HUDEP-2 (cell line): ENCODE measurements at regions not wholly inside any gene's neighbourhood (a gene's known extent, or its start where the extent isn't known, plus 50 kb on each side); places are given as distances from the start of the nearest gene placed in this dataset.

ENCODE experiments used
- DNase-seq, 76 experiments: peaks; one replicate each; lab custom pipeline; 2025; ENCODE audit not compliant: unreplicated experiment in 76 of 76; lab: John Stamatoyannopoulos, UW

DNA sequence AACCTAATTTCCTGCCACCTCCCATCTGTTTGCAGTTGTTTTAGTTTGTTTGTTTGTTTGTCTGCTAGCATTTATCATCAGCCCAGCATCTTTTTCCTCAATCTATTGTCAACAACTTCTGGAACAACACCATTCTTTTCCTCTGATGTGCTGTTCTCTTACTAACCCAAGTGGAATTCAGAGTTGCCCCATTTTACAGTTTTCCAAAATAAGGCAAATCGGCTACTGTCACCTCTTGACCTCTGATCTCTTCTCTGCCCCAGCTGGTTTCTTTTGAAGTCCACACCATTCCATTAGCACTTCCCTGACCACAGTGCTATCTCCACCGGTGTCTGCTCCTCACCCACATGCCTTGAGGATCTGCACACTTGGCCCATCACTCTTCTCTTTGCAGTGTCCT lies 102.4 kb downstream of the EFNB2 start:
- no peak for DNase-seq

GRCh38 chr13:106432636-106433035 lies 102.8 kb downstream of the EFNB2 start:
- DNase-seq: no peak

DNA sequence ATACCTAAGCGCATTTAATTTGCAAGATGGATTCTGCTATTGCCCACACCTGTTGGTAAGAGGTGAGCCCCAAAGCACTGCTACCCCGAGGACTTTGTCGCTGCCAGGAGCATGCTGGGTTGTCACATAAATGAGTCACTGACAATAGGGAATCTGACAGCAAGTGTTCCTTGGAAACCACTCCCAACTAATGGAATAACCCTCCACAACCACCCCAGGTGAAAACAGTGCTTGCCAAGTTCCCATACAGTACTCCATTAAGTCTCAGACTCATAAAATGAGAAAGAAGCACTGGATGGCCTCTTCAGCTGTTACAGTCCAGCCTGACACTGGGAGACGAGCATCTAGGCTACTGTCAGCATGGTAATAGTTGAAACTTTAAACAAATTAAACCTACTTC lies 108.6 kb downstream of the EFNB2 start:
- no peak for DNase-seq

- no peak for DNase-seq
Observed at GRCh38 chr13:106425661-106426060, 109.8 kb downstream of the EFNB2 start.

- DNase-seq: no peak
Observed at GRCh38 chr13:106424805-106425204, 110.7 kb downstream of the EFNB2 start.

DNA sequence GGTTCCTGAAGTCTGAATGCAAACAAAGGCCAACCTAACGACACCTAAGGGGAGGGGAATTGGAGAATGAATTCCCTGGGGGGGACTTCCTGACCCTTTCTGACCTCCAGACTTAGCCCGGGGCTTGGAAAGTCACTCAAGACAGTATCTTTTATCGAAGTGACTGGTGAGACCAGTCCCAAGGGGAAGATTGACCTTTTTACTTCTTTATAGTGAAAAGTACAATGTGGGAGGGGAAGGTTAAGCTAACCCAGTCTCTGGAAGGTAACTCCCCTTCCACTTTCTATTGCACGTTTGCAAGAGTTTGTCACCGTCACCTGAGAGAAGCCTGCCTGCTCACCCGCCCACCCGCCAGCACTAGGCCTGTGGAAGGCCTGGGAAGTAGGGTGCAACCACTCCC lies 111.9 kb downstream of the EFNB2 start:
- DNase-seq: no peak

- no peak for DNase-seq
Observed at GRCh38 chr13:106418556-106418955, 116.9 kb downstream of the EFNB2 start.

DNA sequence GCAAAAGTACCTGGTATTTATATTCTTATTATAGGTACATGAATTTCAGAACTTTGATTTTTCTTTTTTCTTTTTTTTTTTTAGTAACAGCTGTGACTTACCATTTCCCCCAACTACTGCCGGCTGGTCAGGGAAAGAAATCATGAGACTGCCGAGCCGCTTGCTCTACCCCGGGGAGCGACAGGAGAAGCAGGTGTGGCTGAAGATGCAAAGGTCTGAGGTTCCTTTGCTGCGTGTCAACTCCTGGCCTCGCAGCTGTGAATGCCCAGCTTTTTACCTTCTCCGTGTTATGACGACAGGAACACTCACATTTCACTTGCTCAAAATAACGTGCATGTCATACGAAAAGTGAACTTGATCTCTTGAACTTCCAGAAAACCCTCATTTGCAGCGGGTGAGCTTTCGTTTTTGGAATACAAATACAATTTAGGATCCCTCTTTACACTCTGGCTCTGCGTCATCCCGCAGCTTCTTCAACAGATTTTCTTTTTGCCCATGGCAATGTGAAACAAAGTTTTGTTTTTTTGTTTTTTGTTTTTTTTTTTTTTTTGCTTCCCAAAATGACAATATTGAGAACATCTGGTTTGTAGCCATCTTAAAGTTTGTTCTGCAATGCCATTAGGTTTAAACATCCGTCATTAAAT lies 117.9 kb downstream of the EFNB2 start:
- no peak for DNase-seq

GRCh38 chr13:106416645-106417044 lies 118.8 kb downstream of the EFNB2 start:
- DNase-seq: no peak

DNA sequence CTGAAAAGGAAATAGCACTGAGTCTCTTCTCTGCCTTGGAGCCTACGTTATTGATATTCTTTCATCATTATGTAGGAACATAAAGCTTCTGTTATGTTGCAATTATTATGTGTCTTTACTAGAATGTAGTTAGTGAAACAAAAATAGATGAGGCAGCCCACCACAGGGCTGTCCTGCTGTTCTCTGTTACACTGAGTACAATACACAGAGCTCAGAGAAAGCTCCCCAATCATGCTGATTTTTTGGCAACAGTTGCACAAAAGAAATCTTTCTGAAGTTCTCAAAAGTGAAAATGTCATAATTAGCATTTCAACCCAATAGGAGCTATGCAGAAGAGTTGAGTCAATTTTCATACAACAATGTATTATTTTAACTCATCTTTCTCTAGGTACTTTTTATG lies 119.5 kb downstream of the EFNB2 start:
- no peak for DNase-seq

GRCh38 chr13:106415442-106415841 lies 120.0 kb downstream of the EFNB2 start:
- no peak for DNase-seq

GRCh38 chr13:106407338-106407737 lies 128.1 kb downstream of the EFNB2 start:
- no peak for DNase-seq

DNA sequence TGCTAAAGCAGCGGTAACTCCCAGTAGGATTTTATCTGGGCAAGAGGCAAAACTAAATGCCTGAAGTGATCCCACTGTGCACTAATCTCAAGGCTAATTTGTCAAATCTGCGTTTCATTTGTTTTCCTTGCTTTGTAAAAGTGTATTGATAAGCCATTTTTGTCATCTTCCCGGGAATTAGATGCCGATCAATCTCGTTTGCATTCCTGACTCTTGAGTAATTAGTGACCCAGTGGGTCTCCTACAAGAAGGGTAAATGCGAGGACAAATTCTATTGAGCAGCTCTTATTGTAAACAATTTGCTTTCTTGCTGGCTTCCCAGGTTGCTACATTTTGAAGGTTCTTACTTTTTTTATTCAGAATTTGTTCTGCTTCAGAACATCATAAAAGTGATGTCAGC lies 129.7 kb downstream of the EFNB2 start:
- DNase-seq: no peak

GRCh38 chr13:106403280-106403679 lies 132.2 kb downstream of the EFNB2 start:
- DNase-seq: no peak

DNA sequence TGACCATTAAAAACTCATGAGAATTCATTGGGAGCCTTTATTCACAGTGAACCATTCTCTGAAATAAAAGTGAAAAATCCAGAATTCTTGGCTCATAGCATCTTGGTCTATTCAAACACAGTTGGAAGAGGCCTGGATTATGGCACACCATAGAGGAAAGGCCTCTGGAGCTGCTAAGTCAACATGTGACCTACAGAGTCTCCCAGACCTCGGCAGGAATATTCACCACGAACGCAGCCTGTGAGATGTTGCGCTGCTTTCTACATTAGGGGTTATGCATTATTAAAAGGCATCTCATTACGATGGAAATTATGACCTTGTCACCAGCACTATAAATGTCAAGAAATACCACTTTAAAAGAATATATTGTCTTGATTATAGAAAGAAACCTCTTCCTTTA lies 132.6 kb downstream of the EFNB2 start:
- DNase-seq: no peak

DNA sequence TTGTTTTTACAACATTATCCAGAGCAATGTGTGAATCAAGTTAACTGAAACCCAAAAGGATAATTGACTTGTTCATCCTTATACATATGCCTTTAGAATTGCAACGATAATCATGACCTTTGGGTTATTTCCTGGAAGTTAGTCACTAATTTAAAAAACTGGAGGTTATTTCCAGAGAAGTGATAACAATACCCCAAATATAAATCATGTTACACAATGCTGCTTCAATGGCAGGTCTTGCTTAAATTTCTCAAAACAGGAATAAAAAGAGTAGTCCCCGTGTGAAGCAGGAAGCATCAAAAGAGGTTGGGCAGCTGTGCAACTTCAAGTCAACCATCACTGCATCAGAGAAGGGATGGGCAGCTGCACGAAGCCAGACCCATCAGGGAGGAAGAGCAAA lies 134.4 kb downstream of the EFNB2 start:
- no peak for DNase-seq

GRCh38 chr13:106400289-106400688 lies 135.2 kb downstream of the EFNB2 start:
- DNase-seq: no peak

- DNase-seq: no peak
Observed at GRCh38 chr13:106398289-106398688, 137.2 kb downstream of the EFNB2 start.

DNA sequence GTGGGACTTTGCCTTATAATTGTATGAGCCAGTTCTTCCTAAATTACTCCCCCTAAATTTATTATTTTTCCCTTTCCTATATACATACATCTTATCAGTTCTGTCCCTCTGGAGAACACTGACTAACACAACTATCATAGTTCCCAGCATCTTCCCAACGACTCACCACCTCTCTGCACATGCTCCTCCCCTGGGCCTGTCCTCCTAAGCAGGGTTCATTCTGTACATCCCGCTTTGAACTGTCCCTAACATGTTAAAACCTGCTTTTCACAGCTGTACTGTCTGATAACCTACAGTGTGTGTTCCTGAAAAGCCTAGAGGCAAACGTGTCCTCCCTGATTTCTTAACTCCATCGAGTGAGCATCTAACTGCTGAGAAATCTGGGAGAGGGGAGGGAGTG lies 141.7 kb downstream of the EFNB2 start:
- DNase-seq: no peak

DNA sequence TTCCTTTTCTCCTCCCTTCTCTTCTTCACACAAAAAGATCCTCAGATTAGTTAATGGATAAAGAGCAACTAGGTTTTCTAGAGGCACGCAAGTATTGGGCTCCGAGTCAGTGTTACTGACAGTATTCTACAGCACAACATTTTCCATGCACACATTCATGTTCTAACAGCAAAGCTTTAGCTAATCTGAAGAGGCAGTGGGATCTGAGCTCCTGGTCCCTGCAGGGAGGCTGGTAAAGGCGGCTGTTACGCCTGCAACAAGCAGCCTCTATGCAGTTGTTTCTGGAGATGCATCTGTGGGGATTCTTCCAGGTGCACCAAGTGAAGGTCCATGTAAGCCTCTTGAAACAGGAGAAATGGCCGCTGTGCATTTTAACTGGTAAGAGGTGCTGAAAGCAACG lies 143.8 kb downstream of the EFNB2 start:
- no peak for DNase-seq

DNA sequence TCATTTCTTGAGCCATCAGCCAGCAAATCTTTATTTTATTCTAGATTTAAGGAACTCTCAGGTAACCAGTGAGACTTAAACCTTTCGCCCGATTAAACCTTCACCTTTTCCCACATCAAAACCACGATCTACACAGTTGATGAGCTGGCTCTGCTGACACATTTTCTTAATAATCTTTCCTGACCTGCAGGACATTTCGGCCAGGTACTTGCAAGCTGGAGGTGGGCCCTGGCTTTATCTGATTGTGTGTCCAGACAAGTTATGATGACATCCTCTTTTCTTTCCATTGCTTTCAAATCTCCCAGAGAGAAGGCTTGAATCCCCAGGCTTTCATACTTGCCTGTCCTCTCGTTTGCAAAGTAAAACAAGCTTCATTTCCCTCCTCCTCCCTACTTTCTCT lies 144.2 kb downstream of the EFNB2 start:
- no peak for DNase-seq

- DNase-seq: no peak
Observed at GRCh38 chr13:106390367-106390766, 145.1 kb downstream of the EFNB2 start.

GRCh38 chr13:106385654-106386053 lies 149.8 kb downstream of the EFNB2 start:
- no peak for DNase-seq
